NCI-H524 treated with DMSO at 0.1 percent for 48 hours (cell line): ENCODE measurements at regions not wholly inside any gene's neighbourhood (a gene's known extent, or its start where the extent isn't known, plus 50 kb on each side); places are given as distances from the start of the nearest gene placed in this dataset.

Source experiments
- DNase-seq: peaks from one replicate; lab custom pipeline; 2025; lab: John Stamatoyannopoulos, UW

GRCh38 chr20:46811224-46812084 lies 83.2 kb upstream of the EYA2 start:
- DNase-seq: peak; percentile 87

GRCh38 chr20:46814366-46815232 lies 80.0 kb upstream of the EYA2 start:
- DNase-seq: peak; percentile 97

DNA sequence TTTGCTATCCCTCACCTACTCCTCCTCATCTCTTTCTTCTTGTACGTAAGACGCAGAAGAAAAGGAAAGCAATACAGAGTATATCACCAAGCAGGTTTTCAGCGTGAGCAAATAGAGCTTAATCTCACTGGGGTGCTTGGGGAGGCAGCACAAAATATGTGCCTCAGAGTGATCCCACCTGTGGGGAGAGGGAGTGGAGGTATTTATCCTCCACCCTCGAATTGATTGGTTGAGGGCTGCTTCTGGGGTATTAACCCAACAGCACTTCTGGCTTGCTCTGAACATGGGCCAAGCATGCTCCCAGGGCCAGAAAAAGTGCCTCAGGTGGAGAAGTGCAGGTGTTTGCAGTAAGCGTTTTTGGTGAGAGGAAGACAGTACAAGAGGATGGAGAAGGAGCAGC lies 78.5 kb upstream of the EYA2 start:
- DNase-seq: no peak

DNA sequence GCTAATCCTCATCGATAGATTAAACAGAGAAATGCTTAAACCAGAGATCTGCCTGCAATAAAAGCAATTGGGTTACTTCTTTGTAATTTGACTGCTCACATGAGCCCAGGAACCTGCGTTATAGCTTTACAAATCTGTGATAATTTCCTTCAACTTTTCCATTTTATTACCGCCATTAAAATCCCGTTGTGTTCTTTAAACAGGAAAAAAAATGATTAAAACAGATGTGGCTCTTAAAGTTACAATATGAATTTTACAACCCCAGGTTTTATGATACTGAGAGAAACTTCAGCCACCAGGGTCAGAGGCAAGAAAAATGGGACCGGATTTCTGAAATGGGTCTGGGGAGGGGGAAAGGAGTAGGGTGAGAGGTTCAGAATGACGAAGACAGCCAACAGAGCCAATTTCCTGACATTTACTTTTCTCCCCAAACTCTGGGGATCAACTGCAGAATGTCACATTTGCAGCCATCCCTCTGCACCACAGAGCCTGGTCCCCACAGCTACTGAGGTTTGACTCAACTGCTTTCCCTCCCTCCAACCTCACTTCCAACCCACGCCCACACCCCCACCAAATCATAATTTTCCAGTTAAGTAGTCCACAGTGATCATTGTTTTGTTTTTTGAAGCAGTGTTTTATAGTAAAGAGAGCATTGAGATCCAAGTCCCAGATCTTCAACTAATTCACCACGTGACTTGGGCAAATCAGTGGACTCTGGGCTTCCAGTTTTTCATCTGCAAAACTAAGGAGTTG lies 77.6 kb upstream of the EYA2 start:
- no peak for DNase-seq

- no peak for DNase-seq
Observed at GRCh38 chr20:46820682-46821081, 74.0 kb upstream of the EYA2 start.

DNA sequence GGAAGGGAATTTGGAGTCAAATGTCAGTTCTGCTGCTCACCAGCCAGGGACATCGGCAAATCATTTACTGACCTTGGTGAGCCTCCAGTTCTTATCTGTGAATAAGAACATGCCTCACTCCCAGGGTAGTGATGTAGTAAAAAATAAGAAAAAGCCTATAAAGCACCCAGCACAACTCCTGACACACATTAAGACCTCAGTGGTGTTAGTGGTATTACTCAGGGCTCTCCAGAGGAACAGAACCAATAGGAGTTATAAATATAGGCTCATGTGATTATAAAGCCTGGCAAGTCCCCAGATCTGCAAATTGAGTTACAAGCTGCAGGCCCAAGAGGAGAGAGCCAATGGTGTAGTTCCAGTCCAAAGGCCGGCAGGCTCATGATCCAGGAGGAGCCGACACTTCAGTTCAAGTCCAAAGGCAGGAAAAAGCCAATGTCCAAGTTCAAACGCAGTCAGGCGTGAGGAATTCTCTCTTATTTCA lies 71.3 kb upstream of the EYA2 start:
- DNase-seq: no peak

- no peak for DNase-seq
Observed at GRCh38 chr20:46823753-46824152, 70.9 kb upstream of the EYA2 start.

DNA sequence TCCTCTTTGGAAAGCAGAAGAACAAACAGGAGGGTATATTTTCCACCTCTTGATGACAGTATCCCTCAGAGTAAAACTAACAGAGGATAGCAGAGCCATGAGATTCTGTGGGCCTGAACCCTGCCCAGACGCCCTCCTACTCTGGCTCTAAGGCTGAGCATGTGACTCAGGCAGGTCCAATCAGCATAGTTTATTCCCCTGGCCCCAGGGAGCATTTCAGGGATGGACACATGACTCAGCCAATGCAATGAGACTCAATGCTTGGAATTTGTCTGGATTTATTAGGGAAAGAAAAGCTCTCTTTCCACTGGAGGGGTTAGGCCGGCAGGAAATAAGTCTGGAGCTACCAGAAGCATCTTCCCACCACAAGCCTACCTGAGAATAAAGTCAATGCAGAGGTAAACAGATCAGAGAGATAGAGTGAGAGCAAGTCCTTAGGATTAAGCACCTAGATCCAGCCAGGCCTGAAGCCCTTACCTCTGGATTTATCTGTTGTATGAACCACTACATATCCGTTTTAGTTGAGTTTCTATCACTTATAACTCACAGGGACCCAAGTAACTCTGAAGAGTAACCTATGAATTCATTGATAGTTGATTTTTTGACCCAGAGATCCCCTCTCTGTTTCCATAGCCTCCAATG lies 68.2 kb upstream of the EYA2 start:
- no peak for DNase-seq

DNA sequence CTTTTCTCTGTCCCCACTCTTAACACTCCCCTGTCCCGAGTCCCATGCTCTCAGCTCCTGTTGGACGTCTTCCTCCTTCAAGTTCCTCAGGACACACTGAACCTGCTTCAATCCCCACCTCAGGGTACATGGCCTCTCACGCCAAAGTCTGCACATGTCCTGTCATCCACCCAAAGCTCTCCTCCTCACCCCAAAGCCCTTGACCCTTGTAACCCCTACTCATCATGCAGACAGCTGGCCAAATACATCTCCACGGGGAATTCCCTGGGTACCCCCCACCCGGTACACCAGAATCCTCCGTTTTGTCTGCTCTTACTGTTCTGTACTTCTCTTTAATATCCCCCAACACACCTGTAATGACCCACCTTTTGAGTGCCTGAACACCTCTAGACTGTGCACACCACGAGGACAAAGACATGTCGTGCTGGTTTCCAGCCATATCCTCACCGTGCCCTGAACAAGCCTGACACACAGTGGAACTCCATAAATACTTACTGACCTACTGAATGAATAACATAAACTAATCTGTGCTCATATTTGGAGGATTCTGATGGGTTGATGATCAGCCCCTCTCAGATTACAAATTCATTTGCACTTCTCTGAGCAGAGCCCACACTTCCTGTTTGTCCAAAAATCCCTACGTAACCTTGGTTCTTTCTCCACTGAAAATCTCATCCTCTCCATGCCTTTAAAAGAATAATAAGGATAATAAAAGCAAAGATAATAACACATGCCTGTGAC lies 66.8 kb upstream of the EYA2 start:
- DNase-seq: no peak

GRCh38 chr20:46828471-46828870 lies 66.2 kb upstream of the EYA2 start:
- no peak for DNase-seq

GRCh38 chr20:46830886-46831632 lies 63.6 kb upstream of the EYA2 start:
- DNase-seq: no peak

- DNase-seq: no peak
Observed at GRCh38 chr20:46831633-46832011, 63.0 kb upstream of the EYA2 start.

GRCh38 chr20:46832555-46832954 lies 62.1 kb upstream of the EYA2 start:
- no peak for DNase-seq

- no peak for DNase-seq
Observed at GRCh38 chr20:46833360-46833759, 61.3 kb upstream of the EYA2 start.

- DNase-seq: no peak
Observed at GRCh38 chr20:46835418-46835817, 59.2 kb upstream of the EYA2 start.

DNA sequence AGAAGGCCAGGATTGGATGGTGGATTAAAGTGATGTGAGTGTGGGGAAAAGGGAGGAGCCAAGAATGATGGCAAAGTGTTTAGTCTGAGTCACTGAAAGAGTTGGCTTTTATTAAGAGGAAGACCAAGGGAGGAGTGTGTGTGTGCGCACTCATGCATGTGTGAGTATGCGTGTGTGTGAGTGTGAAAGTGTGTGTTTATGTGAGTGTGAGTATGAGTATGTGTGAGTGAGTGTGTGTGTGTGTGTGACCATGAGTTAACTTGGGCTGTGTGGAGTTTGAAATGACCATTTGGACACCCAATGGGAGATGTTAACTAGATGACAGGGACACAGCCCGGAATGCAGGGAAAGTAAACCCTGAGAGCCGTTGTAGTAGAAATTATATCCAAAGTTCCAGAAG lies 57.6 kb upstream of the EYA2 start:
- no peak for DNase-seq

- no peak for DNase-seq
Observed at GRCh38 chr20:46838011-46838410, 56.6 kb upstream of the EYA2 start.

DNA sequence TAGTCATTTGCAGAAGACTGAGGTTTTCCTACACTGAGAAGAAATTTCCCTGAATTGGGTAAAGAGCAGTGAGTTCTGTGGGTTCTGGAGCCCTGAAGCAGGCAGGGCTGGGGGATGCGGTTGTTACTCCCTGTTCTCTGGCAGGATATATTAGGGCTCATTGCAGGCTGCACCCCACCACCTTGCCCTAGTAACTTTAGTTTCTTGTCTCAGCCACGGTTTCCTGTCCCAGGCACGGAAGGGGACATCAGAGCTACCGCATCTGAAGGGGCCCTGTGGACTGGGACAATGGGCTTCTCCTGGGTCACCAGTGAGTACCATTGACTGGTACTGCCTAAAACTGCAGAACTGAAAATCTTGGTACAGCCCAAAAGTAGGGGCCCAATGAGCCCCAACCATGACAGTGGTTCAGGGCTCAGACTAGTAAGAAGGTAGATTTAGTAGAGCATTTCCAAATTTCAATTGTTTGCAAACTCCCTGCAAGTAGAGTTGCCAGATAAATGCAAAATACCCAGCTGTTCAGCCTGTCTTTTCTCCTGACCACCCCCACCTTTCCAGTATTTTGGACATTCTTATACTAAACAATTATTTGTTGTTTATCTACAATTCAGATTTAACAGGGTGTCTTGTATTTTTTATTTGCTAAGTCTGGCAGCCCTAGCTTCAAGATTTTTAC lies 54.5 kb upstream of the EYA2 start:
- DNase-seq: no peak
